DMS153 treated with DMSO at 0.1 percent for 48 hours (cell line): ENCODE measurements at regions not wholly inside any gene's neighbourhood (a gene's known extent, or its start where the extent isn't known, plus 50 kb on each side); places are given as distances from the start of the nearest gene placed in this dataset.

Experiments used
- DNase-seq: peaks from one replicate; lab custom pipeline; 2025; ENCODE audit not compliant: unreplicated experiment; lab: John Stamatoyannopoulos, UW

GRCh38 chr7:85600395-85600794 is 413.5 kb upstream of the SEMA3D start:
- DNase-seq: no peak

- no peak for DNase-seq
Observed at GRCh38 chr7:85596827-85597226, 410.0 kb upstream of the SEMA3D start.

GRCh38 chr7:85595750-85596178 is 408.9 kb upstream of the SEMA3D start:
- no peak for DNase-seq

- no peak for DNase-seq
Observed at GRCh38 chr7:85593355-85593754, 406.5 kb upstream of the SEMA3D start.

GRCh38 chr7:85587785-85588184 is 400.9 kb upstream of the SEMA3D start:
- DNase-seq: no peak

GRCh38 chr7:85586091-85586490 is 399.2 kb upstream of the SEMA3D start:
- DNase-seq: no peak

GRCh38 chr7:85583131-85583953 is 396.5 kb upstream of the SEMA3D start:
- DNase-seq: no peak

- no peak for DNase-seq
Observed at GRCh38 chr7:85573844-85574243, 387.0 kb upstream of the SEMA3D start.

- no peak for DNase-seq
Observed at GRCh38 chr7:85573346-85573745, 386.5 kb upstream of the SEMA3D start.

- DNase-seq: no peak
Observed at GRCh38 chr7:85570898-85571297, 384.0 kb upstream of the SEMA3D start.

GRCh38 chr7:85567983-85568382 is 381.1 kb upstream of the SEMA3D start:
- no peak for DNase-seq

- no peak for DNase-seq
Observed at GRCh38 chr7:85566095-85566794, 379.4 kb upstream of the SEMA3D start.

GRCh38 chr7:85565276-85565675 is 378.4 kb upstream of the SEMA3D start:
- no peak for DNase-seq

- DNase-seq: no peak
Observed at GRCh38 chr7:85564861-85565260, 378.0 kb upstream of the SEMA3D start.

GRCh38 chr7:85561706-85562105 is 374.9 kb upstream of the SEMA3D start:
- no peak for DNase-seq

- peak; percentile 42 for DNase-seq
Observed at GRCh38 chr7:85554236-85555178, 367.7 kb upstream of the SEMA3D start.

GRCh38 chr7:85535974-85536729 is 349.3 kb upstream of the SEMA3D start:
- no peak for DNase-seq

- no peak for DNase-seq
Observed at GRCh38 chr7:85529831-85530230, 343.0 kb upstream of the SEMA3D start.

GRCh38 chr7:85529201-85529600 is 342.3 kb upstream of the SEMA3D start:
- DNase-seq: no peak

GRCh38 chr7:85528581-85528980 is 341.7 kb upstream of the SEMA3D start:
- no peak for DNase-seq

- no peak for DNase-seq
Observed at GRCh38 chr7:85525676-85526075, 338.8 kb upstream of the SEMA3D start.
